Glutamatergic neuron (in vitro differentiated cells): ENCODE measurements at regions not wholly inside any gene's neighbourhood (a gene's known extent, or its start where the extent isn't known, plus 50 kb on each side); places are given as distances from the start of the nearest gene placed in this dataset.

ENCODE experiments used
- DNase-seq: peaks from one replicate; pipeline ENCODE4 v3.0.0; 2022
- H3K27ac Mint-ChIP-seq: one replicate; pipeline ENCODE4 v1.8.0; 2020; ENCODE audit warnings: mild to moderate bottlenecking, mixed read lengths, inconsistent platforms; ENCODE audit not compliant: unreplicated experiment
- H3K27me3 Mint-ChIP-seq: one replicate; pipeline ENCODE4 v1.8.0; 2020; ENCODE audit warnings: mild to moderate bottlenecking, moderate library complexity, mixed read lengths, inconsistent platforms; ENCODE audit not compliant: unreplicated experiment
- H3K36me3 Mint-ChIP-seq: one replicate; pipeline ENCODE4 v1.8.0; 2020; ENCODE audit warnings: mild to moderate bottlenecking, mixed read lengths, inconsistent platforms; ENCODE audit not compliant: unreplicated experiment
- H3K4me1 Mint-ChIP-seq: one replicate; pipeline ENCODE4 v1.8.0; 2020; ENCODE audit warnings: mild to moderate bottlenecking, low read depth, mixed read lengths, inconsistent platforms; ENCODE audit not compliant: unreplicated experiment
- H3K4me3 Mint-ChIP-seq: one replicate; pipeline ENCODE4 v1.8.0; 2020; ENCODE audit warnings: mild to moderate bottlenecking, mixed read lengths, inconsistent platforms; ENCODE audit not compliant: unreplicated experiment
- H3K9me3 Mint-ChIP-seq: one replicate; pipeline ENCODE4 v1.8.0; 2020; ENCODE audit warnings: mild to moderate bottlenecking, moderate library complexity, mixed read lengths, inconsistent platforms; ENCODE audit not compliant: unreplicated experiment
- CTCF ChIP-seq: fragments of 200-600 bp; sonication (generic); IDR thresholded peaks from one replicate; pipeline ENCODE4 v1.5.0; 2021; ENCODE audit not compliant: partially characterized antibody, unreplicated experiment

- Mint-ChIP-seq H3K36me3 (peaks cover 6% of the 10 kb centered on the region), H3K27me3 (peaks cover 3% of the 10 kb centered on the region), H3K9me3 (peaks cover 2% of the 10 kb centered on the region), H3K27ac (no peak overlapping the region), H3K4me3 (no peak overlapping the region), H3K4me1 (no peaks in the 10 kb centered on the region)
- no peak for TF ChIP-seq CTCF
- no peak for DNase-seq
Measured at GRCh38 chr11:80533463-80533862, 1092.6 kb upstream of the TENM4 start.

GRCh38 chr11:80532633-80533232 lies 1091.9 kb upstream of the TENM4 start:
- TF ChIP-seq CTCF: no peak
- no peak overlapping the region for H3K4me3 Mint-ChIP-seq
- peaks cover 6% of the 10 kb centered on the region for H3K36me3 Mint-ChIP-seq
- no peak for DNase-seq
- H3K4me1 Mint-ChIP-seq: no peaks in the 10 kb centered on the region
- no peak overlapping the region for H3K27ac Mint-ChIP-seq
- peaks cover 2% of the 10 kb centered on the region for H3K9me3 Mint-ChIP-seq
- peaks cover 3% of the 10 kb centered on the region for H3K27me3 Mint-ChIP-seq

GRCh38 chr11:80529726-80530125 lies 1088.9 kb upstream of the TENM4 start:
- Mint-ChIP-seq H3K4me1 (no peaks in the 10 kb centered on the region), H3K4me3 (no peak overlapping the region), H3K27ac (no peak overlapping the region), H3K36me3 (peaks cover 6% of the 10 kb centered on the region), H3K9me3 (no peaks in the 10 kb centered on the region), H3K27me3 (peaks cover 3% of the 10 kb centered on the region)
- no peak for DNase-seq
- TF ChIP-seq CTCF: no peak

- no peak for DNase-seq
- H3K27me3 Mint-ChIP-seq: no peaks in the 10 kb centered on the region
- H3K4me1 Mint-ChIP-seq: no peaks in the 10 kb centered on the region
- H3K4me3 Mint-ChIP-seq: no peak overlapping the region
- H3K27ac Mint-ChIP-seq: no peak overlapping the region
- H3K9me3 Mint-ChIP-seq: no peaks in the 10 kb centered on the region
- TF ChIP-seq CTCF: no peak
- no peaks in the 10 kb centered on the region for H3K36me3 Mint-ChIP-seq
Measured at GRCh38 chr11:80525663-80526405, 1085.0 kb upstream of the TENM4 start.

GRCh38 chr11:80524349-80524748 lies 1083.5 kb upstream of the TENM4 start:
- H3K4me3 Mint-ChIP-seq: no peak overlapping the region
- no peaks in the 10 kb centered on the region for H3K27me3 Mint-ChIP-seq
- TF ChIP-seq CTCF: no peak
- no peaks in the 10 kb centered on the region for H3K4me1 Mint-ChIP-seq
- H3K27ac Mint-ChIP-seq: no peak overlapping the region
- no peak for DNase-seq
- H3K9me3 Mint-ChIP-seq: no peaks in the 10 kb centered on the region
- no peaks in the 10 kb centered on the region for H3K36me3 Mint-ChIP-seq
